ENCODE measurements at regions not wholly inside any gene's neighbourhood (a gene's known extent, or its start where the extent isn't known, plus 50 kb on each side); places are given as distances from the start of the nearest gene placed in this dataset.
A peak's percentile ranks its signal among the peaks of the same experiment; 100 is the strongest.
"Not testable (repeated sequence)": the region's sequence is repeated elsewhere in the genome, so short reads cannot be mapped to it uniquely, and the experiment has no call there.

DNA sequence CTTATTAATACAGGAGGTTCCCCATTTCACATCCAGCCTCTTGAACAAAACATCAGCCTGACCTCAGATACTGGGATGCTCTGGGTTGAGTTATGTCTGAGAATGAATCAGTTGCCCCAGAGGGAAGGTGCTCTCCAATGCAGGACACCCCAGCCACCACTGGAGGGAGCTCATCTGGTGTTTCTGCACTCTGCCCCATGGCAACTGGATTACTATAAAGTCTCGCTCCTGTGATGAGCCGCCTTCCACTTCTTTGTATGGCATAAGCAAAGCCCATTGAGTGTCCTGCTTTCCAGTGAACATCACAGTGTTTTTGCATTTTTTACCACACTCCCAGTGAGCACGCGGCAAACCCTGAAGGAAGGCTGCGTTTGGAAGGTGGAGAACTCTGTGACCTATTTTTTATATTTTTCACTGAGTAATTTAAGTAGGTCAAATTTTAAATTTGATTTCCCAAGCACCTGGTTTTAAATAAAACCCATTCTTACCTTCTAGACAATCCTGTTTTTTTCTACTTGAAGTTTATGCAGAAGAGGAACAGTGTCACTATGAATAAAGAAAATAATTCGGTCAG is 176.9 kb upstream of the WWC1 start:
- DNase-seq: peak; percentile 64 to 65

DNA sequence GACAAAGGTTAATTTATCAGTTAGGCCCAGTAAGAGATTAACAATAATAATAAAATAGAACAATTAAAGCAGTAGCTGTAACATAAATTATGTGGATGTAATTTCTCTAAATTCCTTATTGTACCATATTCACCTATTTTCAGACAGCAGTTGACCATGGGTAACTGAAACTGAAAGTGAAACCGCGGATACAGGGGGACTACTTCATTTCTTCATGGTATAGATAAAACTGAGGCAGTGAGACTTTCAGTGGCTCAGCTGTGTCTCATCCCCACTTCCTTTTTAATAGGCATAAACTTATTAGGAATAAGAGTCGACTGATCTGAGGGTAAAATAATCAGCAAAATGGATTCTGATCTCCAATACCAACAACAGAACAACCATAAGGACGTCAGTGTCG is 174.0 kb upstream of the WWC1 start:
- no peak for DNase-seq

DNA sequence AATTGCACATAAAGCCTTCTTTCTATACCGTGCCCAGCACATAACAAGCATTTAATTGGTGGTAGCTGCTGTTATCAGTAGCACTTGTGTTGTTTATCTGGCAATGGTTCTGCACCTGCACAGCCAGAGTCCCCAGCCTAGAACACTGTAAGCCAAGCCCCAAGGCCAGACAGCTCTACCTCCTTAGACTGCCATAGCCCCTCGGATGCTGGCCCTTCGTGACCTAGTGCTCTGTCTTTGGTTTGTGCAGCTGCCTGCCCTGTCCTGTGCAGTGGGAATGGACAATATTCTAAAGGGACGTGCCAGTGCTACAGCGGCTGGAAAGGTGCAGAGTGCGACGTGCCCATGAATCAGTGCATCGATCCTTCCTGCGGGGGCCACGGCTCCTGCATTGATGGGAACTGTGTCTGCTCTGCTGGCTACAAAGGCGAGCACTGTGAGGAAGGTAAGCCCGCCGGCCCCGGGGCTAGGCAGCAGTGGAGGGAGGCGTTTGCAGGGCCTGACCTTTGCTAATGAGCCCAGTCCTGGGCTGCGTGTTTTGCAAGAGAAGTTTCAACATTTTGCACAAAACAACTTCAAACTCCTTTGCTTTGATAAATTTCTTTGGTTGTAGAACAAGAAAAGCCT is 173.3 kb upstream of the WWC1 start:
- DNase-seq: peak in 1 of 2 experiments; percentile 50

DNA sequence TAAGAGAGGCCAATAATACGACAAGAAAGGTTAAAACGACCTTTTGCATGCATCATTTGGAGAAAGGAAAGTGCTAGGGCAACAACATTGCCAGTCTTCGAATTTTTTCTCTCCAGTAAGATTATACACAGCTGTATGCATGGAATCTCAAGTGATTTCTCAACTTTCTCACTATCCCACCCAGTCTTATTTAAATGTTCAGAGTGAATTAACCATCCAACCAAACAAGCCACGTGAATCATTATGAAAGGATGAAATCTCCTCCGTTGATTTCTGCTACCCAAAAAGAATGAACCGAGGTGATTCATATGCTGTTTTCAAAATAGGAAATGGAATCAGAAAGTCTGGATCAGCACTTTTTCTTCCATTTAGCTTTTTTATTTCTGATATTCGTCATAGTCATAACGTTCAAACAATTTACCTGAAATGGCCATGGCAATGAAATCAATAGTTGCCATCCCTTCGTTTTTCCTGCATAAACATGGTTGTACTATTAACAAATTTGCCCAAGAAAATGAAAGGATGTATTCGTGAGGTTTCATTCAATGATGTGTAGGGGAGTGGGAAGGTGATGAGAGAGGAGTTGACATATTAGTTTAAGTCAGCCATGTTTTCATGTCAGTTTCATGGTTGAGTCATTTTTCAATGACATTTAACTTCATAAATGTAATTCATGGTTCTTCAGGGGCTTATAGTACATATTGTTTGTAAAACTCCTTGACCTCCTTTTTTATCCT is 170.9 kb upstream of the WWC1 start:
- no peak for DNase-seq

GRCh38 chr5:168121138-168121494 is 170.3 kb upstream of the WWC1 start:
- DNase-seq: no peak

DNA sequence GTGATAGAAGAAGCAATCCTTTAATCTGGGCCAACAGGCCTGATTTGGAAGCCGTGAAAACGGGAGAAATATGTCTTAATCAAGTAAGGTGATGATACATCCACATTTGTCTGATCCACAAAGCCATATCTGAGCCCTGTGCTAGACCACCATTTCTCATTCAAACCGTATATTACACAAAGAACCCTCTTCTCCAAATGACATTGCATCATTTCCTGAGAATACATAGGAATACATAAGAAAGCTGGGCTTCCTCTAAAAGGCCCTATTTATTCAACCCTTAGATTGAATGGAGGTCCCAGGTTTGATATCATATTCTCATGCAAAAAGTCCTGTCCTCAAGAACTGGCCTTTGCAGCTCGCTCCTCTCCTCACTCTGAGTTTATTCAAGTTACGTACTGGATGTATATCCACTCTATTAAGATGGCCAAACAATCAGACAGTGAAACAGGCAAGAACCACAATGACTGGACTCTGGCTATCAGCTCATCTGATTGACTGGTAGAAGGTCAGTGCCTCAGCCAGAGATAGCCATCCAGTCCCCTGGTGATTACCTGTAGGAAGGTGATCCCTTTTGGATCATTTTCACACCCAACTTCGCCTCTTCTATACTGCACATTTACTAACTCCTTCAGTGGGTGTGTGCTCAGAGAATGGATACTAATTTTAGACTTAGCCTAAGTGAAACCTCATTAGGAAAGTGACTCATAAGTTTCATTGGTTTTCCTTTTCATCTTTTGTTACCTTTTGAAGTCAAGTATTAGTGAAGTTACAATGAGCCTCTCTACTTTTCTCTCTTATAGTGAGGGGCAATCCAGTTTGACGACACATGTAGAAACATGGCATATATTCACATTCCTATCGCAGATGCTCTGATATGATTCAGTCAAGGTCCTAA is 167.6 kb upstream of the WWC1 start:
- DNase-seq: no peak

DNA sequence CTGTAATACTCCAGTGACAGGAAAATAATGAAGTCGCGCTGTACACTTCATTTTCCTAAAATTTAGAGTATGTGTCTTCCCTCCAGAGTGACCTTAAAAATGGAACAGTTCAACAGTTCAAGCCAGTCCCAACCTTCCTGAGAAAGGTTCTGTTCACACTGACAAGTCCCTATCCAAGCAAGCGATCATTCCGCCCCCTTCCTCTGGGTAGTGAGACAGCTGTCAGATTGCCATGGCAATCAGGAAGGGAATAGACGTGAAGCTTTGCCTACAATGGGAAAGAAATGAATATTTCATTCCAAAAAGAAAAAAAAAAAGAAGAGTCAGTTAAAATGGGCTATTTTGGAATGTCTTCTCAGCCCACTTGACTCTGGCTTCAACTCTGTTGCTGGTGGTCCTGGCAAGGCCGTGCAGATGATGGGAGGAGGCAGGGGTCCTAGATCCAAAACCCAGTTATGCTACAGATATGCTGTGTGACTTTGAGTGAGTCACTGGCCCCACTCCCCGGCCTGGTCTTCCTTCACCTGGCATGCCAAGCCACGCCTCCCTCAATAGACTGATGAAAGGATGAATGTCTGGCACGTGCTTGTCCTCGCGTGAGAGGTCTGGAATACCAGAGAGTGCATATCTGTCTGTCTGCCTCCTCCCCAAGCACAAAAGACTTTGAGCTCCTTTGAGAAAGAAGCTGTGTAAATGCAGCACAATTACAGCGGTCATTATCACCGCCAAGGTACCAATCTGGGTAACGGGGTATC is 165.8 kb upstream of the WWC1 start:
- DNase-seq: no peak

- DNase-seq: no peak
Observed at GRCh38 chr5:168126606-168127005, 164.8 kb upstream of the WWC1 start.

- no peak for DNase-seq
Observed at GRCh38 chr5:168128111-168128510, 163.3 kb upstream of the WWC1 start.

- DNase-seq: no peak
Observed at GRCh38 chr5:168128557-168128956, 162.9 kb upstream of the WWC1 start.

GRCh38 chr5:168131519-168131918 is 159.9 kb upstream of the WWC1 start:
- DNase-seq: no peak

DNA sequence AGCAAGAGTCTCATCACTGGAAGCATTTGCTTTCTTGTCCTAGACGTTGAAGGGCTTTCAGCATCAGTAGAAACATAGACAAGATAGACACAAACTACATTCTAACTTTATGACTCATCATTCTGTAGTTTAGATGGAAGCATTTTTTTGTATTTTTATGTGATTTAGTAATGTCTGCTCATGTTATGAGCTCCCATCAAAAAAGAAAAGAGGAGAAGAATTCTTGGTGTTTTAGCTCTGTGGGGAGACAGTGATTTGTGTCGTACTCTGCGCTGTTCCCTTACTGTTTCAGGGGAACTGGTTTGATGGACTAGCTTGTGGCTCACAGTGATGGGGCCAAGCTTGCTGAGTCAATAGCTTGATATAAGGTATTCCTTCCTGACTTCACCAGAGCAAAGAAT is 159.2 kb upstream of the WWC1 start:
- no peak for DNase-seq

GRCh38 chr5:168135897-168136296 is 155.5 kb upstream of the WWC1 start:
- DNase-seq: no peak

GRCh38 chr5:168136340-168136739 is 155.1 kb upstream of the WWC1 start:
- DNase-seq: no peak

- DNase-seq: no peak
Observed at GRCh38 chr5:168137265-168137664, 154.2 kb upstream of the WWC1 start.

DNA sequence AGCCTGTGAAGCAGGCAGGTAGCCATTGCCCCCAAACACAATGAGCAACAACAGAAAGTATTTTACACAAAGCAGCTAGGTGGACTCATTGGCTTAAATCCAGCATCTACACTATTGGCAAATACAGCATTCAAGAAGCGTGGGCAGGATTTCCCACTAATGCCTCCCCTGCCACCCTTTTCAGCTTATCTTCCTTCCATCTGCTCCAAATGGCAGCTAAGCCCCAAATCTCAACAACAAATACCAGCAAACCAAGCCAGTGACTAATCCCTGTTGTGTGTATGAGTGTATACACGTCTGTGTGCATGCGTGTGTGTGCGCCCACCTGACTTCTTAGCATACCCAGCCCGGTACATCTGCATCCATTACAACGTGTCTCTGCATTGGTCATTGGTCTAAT is 151.2 kb upstream of the WWC1 start:
- no peak for DNase-seq

DNA sequence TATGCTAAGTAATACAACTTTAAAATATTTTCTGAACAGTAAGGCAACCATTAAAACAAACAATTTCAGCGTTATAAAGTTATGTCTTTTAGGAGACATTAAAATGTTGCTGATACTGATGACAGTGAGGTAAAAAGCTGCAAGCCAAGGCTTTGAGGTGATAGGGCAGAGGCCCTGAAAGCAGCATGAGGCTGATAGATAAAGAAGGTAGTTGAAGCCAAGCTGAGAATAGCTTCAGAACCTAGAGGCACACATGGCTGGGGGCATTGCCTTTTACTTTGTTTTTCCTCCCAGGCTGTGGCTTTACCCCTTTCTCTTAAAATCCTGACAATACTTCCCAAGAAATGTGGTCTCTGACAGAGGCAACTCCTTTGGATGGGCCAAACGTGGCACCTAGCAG is 149.0 kb upstream of the WWC1 start:
- no peak for DNase-seq

DNA sequence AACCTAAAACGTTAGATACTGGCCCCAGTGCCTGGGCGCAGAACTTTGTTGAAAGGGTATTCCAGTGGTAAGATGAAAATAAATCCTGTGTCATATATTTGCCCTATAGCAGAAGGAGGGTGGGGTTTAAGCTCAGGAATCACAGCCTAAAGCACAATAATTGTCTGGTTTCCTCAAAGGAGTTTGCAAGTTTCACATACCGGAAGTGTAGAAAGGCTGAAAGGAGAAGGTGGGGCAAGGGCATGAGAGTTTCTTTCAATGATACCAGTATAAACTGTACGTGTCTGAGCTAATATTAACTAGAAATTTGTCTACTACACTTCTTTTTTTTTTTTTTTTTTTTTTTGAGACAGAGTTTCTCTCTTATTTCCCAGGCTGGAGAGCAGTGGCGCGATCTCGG is 147.9 kb upstream of the WWC1 start:
- DNase-seq: not testable (repeated sequence)

GRCh38 chr5:168147106-168147505 is 144.3 kb upstream of the WWC1 start:
- DNase-seq: no peak

DNA sequence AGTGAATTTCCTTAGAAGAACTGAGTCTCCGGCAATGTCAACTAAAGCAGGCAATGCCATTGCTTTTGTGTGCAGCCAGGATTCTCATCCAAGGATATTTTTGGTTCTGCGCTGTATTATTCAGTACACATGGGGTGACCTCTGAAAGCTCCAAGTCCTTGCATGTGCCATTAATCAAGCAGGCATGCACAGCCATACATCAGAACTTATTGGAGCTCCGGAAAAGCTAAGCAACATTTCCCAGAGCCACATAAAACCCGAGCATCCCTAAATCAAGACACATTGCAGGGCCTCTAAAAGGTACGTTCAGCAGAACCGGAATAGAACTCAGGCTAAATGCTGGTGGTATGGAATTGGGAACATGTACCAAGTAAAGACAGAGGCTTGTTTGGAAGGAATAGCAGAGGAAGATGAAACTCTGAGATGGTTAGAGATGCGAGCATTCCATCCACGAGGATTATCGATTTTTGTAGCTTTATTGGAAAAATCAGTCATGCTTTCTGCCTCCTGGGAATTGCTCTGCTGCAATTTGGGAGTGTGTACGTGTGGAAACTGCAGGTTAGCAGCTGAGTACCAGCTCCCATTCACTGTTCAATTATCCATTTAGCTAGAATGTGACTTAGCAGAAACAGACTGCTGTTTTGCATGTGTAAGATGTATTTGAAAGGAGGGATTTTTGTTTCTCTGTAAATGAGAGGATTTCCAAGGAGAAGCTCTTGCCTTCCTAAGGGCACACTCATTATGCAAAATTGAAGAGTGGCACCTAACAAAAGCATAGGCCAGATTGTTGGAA is 143.7 kb upstream of the WWC1 start:
- DNase-seq: no peak

DNA sequence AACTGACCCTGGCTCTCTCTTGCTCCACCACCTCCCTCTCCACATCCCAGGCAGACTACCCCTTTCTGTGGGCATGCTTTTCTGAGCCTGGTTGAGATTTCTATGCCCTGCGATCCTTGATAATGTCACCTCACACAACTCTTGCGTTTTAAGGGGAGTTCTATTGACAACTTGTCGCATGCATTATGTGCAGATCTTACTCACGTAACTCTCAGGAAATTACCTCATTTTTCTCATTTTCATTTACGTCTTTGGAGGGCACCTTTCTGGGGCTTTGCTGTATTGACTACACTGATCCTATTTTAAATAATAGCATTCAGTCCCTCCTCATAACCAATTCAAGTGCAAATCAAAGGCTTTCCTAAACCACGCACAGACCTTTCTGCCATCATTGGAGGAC is 140.4 kb upstream of the WWC1 start:
- no peak for DNase-seq

GRCh38 chr5:168152660-168153059 is 138.8 kb upstream of the WWC1 start:
- DNase-seq: no peak

All from NCI-H2081 (cell line).